ENCODE measurements at regions not wholly inside any gene's neighbourhood (a gene's known extent, or its start where the extent isn't known, plus 50 kb on each side); places are given as distances from the start of the nearest gene placed in this dataset.

- TF ChIP-seq POLR2A (IDR thresholded peaks at IDR 0.05; ENCODE audit: low read depth): no peak
- TF ChIP-seq, protein P1, sequence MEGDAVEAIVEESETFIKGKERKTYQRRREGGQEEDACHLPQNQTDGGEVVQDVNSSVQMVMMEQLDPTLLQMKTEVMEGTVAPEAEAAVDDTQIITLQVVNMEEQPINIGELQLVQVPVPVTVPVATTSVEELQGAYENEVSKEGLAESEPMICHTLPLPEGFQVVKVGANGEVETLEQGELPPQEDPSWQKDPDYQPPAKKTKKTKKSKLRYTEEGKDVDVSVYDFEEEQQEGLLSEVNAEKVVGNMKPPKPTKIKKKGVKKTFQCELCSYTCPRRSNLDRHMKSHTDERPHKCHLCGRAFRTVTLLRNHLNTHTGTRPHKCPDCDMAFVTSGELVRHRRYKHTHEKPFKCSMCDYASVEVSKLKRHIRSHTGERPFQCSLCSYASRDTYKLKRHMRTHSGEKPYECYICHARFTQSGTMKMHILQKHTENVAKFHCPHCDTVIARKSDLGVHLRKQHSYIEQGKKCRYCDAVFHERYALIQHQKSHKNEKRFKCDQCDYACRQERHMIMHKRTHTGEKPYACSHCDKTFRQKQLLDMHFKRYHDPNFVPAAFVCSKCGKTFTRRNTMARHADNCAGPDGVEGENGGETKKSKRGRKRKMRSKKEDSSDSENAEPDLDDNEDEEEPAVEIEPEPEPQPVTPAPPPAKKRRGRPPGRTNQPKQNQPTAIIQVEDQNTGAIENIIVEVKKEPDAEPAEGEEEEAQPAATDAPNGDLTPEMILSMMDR (IDR thresholded peaks at IDR 0.05): no peak
These were observed 165.1 kb downstream of the RPIA start for GRCh38 chr2:88856409-88857135.
